ENCODE measurements at regions not wholly inside any gene's neighbourhood (a gene's known extent, or its start where the extent isn't known, plus 50 kb on each side); places are given as distances from the start of the nearest gene placed in this dataset.

DNA sequence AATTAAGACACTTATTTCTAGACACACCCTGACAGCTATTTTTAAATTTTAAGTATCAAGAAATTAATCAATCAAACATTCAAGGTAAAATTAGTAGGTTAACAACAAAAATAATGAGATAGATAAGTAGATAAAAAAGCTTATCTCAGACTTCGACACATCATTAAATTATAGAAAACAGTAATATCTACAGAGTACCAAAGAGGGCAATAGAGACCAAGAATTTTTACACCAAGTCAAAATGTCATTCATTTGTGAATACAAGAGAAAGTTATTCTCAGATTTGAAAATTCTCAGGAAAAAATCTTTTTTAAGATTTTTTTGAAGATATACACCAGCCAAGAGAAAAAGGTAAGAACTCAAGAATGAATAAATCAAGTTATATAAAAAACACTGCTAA, 445.6 kb downstream of the ACTL7B start:
- no peak overlapping the region for H3K4me3 ChIP-seq (ENCODE audit: low read depth, low read length)
- no peak for DNase-seq (ENCODE audit: low read depth)
- TF ChIP-seq, protein P1, sequence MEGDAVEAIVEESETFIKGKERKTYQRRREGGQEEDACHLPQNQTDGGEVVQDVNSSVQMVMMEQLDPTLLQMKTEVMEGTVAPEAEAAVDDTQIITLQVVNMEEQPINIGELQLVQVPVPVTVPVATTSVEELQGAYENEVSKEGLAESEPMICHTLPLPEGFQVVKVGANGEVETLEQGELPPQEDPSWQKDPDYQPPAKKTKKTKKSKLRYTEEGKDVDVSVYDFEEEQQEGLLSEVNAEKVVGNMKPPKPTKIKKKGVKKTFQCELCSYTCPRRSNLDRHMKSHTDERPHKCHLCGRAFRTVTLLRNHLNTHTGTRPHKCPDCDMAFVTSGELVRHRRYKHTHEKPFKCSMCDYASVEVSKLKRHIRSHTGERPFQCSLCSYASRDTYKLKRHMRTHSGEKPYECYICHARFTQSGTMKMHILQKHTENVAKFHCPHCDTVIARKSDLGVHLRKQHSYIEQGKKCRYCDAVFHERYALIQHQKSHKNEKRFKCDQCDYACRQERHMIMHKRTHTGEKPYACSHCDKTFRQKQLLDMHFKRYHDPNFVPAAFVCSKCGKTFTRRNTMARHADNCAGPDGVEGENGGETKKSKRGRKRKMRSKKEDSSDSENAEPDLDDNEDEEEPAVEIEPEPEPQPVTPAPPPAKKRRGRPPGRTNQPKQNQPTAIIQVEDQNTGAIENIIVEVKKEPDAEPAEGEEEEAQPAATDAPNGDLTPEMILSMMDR (IDR thresholded peaks at IDR 0.05; ENCODE audit: insufficient read depth, low read depth, low read length, missing control alignments), result no peak

DNA sequence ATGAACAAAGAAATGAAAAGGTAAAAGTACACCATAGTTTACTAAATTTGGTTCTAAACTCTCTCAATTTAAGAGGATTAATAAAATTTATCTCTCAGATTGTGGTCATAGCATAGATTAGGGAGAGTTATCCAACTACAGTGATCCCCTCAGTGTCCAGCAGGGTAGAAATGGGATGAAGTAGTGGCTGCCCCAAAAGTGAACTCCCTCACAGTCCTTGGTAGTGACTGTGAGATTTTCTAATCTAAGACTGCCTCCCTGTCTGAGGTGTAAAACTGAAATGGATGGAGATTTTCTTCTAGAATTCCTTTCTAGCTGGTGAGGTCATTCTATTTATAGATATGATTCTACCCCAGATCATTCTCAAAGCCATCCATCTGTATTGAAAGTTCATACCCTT, 455.5 kb downstream of the ACTL7B start:
- no peak overlapping the region for H3K4me3 ChIP-seq (ENCODE audit: low read depth, low read length)
- TF ChIP-seq, protein P1 (IDR thresholded peaks at IDR 0.05; ENCODE audit: insufficient read depth, low read depth, low read length, missing control alignments), result no peak
- DNase-seq (ENCODE audit: low read depth), result no peak

DNA sequence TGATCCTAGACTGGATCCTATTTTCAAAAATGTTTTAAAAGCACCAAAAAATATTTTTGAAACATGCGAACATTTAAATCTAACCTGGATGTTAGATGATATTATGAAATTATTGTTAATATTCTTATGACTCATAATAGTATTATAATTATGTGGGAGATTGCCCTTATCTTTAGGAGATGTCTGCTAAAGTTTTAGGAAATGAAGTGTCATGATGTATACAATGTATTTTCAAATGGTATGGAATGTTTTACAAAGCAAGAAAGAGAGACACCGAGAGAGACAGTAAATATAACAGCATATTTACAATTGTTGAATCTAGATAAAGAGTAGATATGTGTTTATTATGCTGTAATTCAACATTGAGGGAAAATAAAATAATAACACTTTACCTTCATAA, 455.9 kb downstream of the ACTL7B start:
- no peak for DNase-seq (ENCODE audit: low read depth)
- TF ChIP-seq, protein P1 (IDR thresholded peaks at IDR 0.05; ENCODE audit: insufficient read depth, low read depth, low read length, missing control alignments), result no peak
- no peak overlapping the region for H3K4me3 ChIP-seq (ENCODE audit: low read depth, low read length)

- TF ChIP-seq, protein P1 (IDR thresholded peaks at IDR 0.05; ENCODE audit: insufficient read depth, low read depth, low read length, missing control alignments), result no peak
- H3K4me3 ChIP-seq (ENCODE audit: low read depth, low read length), result no peak overlapping the region
- DNase-seq (ENCODE audit: low read depth), result no peak
Measured at GRCh38 chr9:108397286-108397685, 458.5 kb downstream of the ACTL7B start.

- TF ChIP-seq, protein P1 (IDR thresholded peaks at IDR 0.05; ENCODE audit: insufficient read depth, low read depth, low read length, missing control alignments), result no peak
- no peak for DNase-seq (ENCODE audit: low read depth)
- no peak overlapping the region for H3K4me3 ChIP-seq (ENCODE audit: low read depth, low read length)
Measured at GRCh38 chr9:108396611-108397010, 459.2 kb downstream of the ACTL7B start.

GRCh38 chr9:108396193-108396592, 459.6 kb downstream of the ACTL7B start:
- no peak for DNase-seq (ENCODE audit: low read depth)
- TF ChIP-seq, protein P1 (IDR thresholded peaks at IDR 0.05; ENCODE audit: insufficient read depth, low read depth, low read length, missing control alignments), result no peak
- H3K4me3 ChIP-seq (ENCODE audit: low read depth, low read length), result no peak overlapping the region

DNA sequence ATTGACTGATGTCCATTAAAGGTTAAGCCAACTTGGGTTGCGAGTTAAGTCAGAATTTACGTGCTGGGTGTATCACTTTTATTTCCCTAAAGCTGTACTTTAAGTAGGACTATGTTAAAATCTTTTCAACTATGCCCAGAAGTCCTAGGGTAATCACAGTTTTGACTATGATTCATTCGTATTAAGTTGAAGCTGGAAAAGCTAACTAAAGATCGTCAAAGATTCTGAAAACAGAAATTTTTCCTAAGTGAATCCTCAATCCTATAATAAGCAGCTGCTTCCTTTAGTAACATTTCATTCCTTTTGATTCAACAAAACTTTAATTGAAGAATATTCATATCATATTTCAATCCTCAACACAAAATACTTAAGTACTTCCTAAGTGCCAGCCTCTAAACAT, 460.4 kb downstream of the ACTL7B start:
- no peak overlapping the region for H3K4me3 ChIP-seq (ENCODE audit: low read depth, low read length)
- TF ChIP-seq, protein P1 (IDR thresholded peaks at IDR 0.05; ENCODE audit: insufficient read depth, low read depth, low read length, missing control alignments), result no peak
- DNase-seq (ENCODE audit: low read depth), result no peak
